Liver (tissue), 8 donors: ENCODE measurements at regions not wholly inside any gene's neighbourhood (a gene's known extent, or its start where the extent isn't known, plus 50 kb on each side); places are given as distances from the start of the nearest gene placed in this dataset.
"Not testable (repeated sequence)": the region's sequence is repeated elsewhere in the genome, so short reads cannot be mapped to it uniquely, and the experiment has no call there.

Source experiments
- DNase-seq: peaks from one replicate; pipeline ENCODE4 v3.0.0-alpha.2; 2017; ENCODE audit warnings: low spot score
- H3K27ac ChIP-seq, 2 donors: one replicate each; pipeline ENCODE4 v1.7.0; 2013; ENCODE audit warnings: inconsistent platforms in 2 of 2, low read length in 2 of 2, control low read depth in 1 of 2, low read depth in 1 of 2, mild to moderate bottlenecking in 1 of 2
- H3K27me3 ChIP-seq, 4 donors: one replicate each; pipeline versions ENCODE4 v1.6.1 to v1.7.0; 2013; ENCODE audit warnings: low read length in 3 of 4, inconsistent platforms in 1 of 4, mild to moderate bottlenecking in 1 of 4, moderate library complexity in 1 of 4; ENCODE audit not compliant: control insufficient read depth in 4 of 4, insufficient read depth in 4 of 4
- H3K36me3 ChIP-seq, 4 donors: one replicate each; pipeline versions ENCODE4 v1.6.1 to v1.7.0; 2013; ENCODE audit warnings: low read length in 3 of 4, mild to moderate bottlenecking in 3 of 4, low read depth in 1 of 4, moderate library complexity in 1 of 4; ENCODE audit not compliant: control insufficient read depth in 4 of 4, insufficient read depth in 3 of 4
- H3K4me1 ChIP-seq, 4 donors: one replicate each; pipeline versions ENCODE4 v1.6.1 to v1.7.0; 2013; ENCODE audit warnings: low read length in 3 of 4, mild to moderate bottlenecking in 3 of 4, moderate library complexity in 1 of 4; ENCODE audit not compliant: control insufficient read depth in 4 of 4, insufficient read depth in 4 of 4
- H3K4me3 ChIP-seq, 3 donors: one replicate each; pipeline versions ENCODE4 v1.6.1 to v1.7.0; 2013; ENCODE audit warnings: low read length in 3 of 3, control low read depth in 1 of 3, low read depth in 1 of 3, mild to moderate bottlenecking in 1 of 3
- H3K9ac ChIP-seq, 2 donors: one replicate each; pipeline ENCODE4 v1.7.0; 2013; ENCODE audit warnings: low read length in 2 of 2, mild to moderate bottlenecking in 2 of 2, moderate library complexity in 2 of 2, control low read depth in 1 of 2, low read depth in 1 of 2
- H3K9me3 ChIP-seq, 4 donors: one replicate each; pipeline versions ENCODE4 v1.6.1 to v1.7.0; 2013; ENCODE audit warnings: low read length in 3 of 4; ENCODE audit not compliant: control insufficient read depth in 4 of 4
- EGR1 ChIP-seq, 2 donors: IDR thresholded peaks; 2 replicates each; pipeline ENCODE4 v1.6.1; 2016 to 2018; ENCODE audit warnings: antibody characterized with exemption in 2 of 2, low read depth in 2 of 2
- FOXA1 ChIP-seq: IDR thresholded peaks from 2 replicates; pipeline ENCODE4 v1.6.1; 2016; ENCODE audit warnings: antibody characterized with exemption
- FOXA2 ChIP-seq: IDR thresholded peaks from 2 replicates; pipeline ENCODE4 v1.6.1; 2016; ENCODE audit warnings: antibody characterized with exemption
- HNF4A ChIP-seq, 2 donors: conservative IDR thresholded peaks; 2 replicates each; pipeline ENCODE4 v1.6.1; 2016; ENCODE audit warnings: antibody characterized with exemption in 2 of 2, mild to moderate bottlenecking in 2 of 2
- HNF4G ChIP-seq: IDR thresholded peaks from 2 replicates; pipeline ENCODE4 v1.6.1; 2016; ENCODE audit warnings: antibody characterized with exemption
- JUND ChIP-seq, 2 donors: IDR thresholded peaks; 2 replicates each; pipeline ENCODE4 v1.6.1; 2016; ENCODE audit warnings: antibody characterized with exemption in 2 of 2
- NR2F2 ChIP-seq: IDR thresholded peaks from 2 replicates; pipeline ENCODE4 v1.6.1; 2016; ENCODE audit warnings: antibody characterized with exemption
- RAD21 ChIP-seq, 2 donors: IDR thresholded peaks; 2 replicates each; pipeline ENCODE4 v1.6.1; 2016; ENCODE audit warnings: antibody characterized with exemption in 2 of 2, mild to moderate bottlenecking in 2 of 2
- RXRA ChIP-seq, 2 donors: IDR thresholded peaks; 2 replicates each; pipeline ENCODE4 v1.6.1; 2017 to 2018; ENCODE audit warnings: antibody characterized with exemption in 2 of 2, mild to moderate bottlenecking in 1 of 2
- SP1 ChIP-seq: IDR thresholded peaks from 2 replicates; pipeline ENCODE4 v1.6.1; 2018; ENCODE audit warnings: antibody characterized with exemption, mild to moderate bottlenecking
- TAF1 ChIP-seq: conservative IDR thresholded peaks from 2 replicates; pipeline ENCODE4 v1.6.1; 2016; ENCODE audit warnings: antibody characterized with exemption, mild to moderate bottlenecking
- YY1 ChIP-seq: IDR thresholded peaks from 2 replicates; pipeline ENCODE4 v1.6.1; 2016; ENCODE audit warnings: antibody characterized with exemption, mild to moderate bottlenecking
- WGBS: extraction: QIAGEN DNeasy Blood & Tissue Kit; methylation state at CpG from one replicate; pipeline ENCODE4 v1.1.7; 2013; 5-methylcytosine and 5-hydroxymethylcytosine counted together
- TF ChIP-seq, protein P1 (sequence below): IDR thresholded peaks from 2 replicates; pipeline ENCODE4 v1.6.1; 2016; ENCODE audit warnings: antibody characterized with exemption
- TF ChIP-seq, protein P2 (sequence below): IDR thresholded peaks from 2 replicates; pipeline ENCODE4 v1.6.1; 2016; ENCODE audit warnings: antibody characterized with exemption, mild to moderate bottlenecking
- TF ChIP-seq, protein P3 (sequence below): IDR thresholded peaks from 2 replicates; pipeline ENCODE4 v1.6.1; 2016; ENCODE audit warnings: antibody characterized with exemption
- TF ChIP-seq, protein P4 (sequence below): fragments of 150-350 bp; IDR thresholded peaks from 2 replicates; pipeline ENCODE4 v1.5.1; 2017; ENCODE audit warnings: improper control_type of control experiment, low read depth, low read length; ENCODE audit not compliant: missing input control
- TF ChIP-seq, protein P5 (sequence below): IDR thresholded peaks from 2 replicates; pipeline ENCODE4 v1.6.1; 2016; ENCODE audit warnings: antibody characterized with exemption
- donor health status: healthy.
- donor health status: healthy.
- donor health status: healthy.
- donor health status: healthy.
- donor health status: healthy.

GRCh38 chr6:167238694-167239467 lies 52.2 kb upstream of the UNC93A start:
- no peaks in the 10 kb centered on the region for H3K27me3 ChIP-seq
- TF ChIP-seq RAD21 (IDR thresholded peaks at IDR 0.05) (no peak), HNF4A (conservative IDR thresholded peaks at IDR 0.05) (peak; percentile 42 to 49)
- no peak overlapping the region for H3K27ac ChIP-seq
- H3K9ac ChIP-seq = no peak overlapping the region
- no peak overlapping the region for H3K4me3 ChIP-seq
- 66% methylated on average over 12 of the region's 12 CpGs for WGBS
- H3K9me3 ChIP-seq = no peaks in the 10 kb centered on the region
- H3K4me1 ChIP-seq = peaks cover 0 to 14% (median 9%) of the 10 kb centered on the region in 4 donors
- H3K36me3 ChIP-seq = no peaks in the 10 kb centered on the region
- no peak for DNase-seq

GRCh38 chr6:167239470-167239869 lies 51.6 kb upstream of the UNC93A start:
- not testable (repeated sequence) for H3K9ac ChIP-seq, DNase-seq, H3K27me3 ChIP-seq, H3K36me3 ChIP-seq, H3K9me3 ChIP-seq, H3K27ac ChIP-seq, H3K4me3 ChIP-seq
- 61% methylated on average over 2 of the region's 2 CpGs for WGBS
- H3K4me1 ChIP-seq = peaks cover 0 to 14% (median 9%) of the 10 kb centered on the region in 4 donors

GRCh38 chr6:167240034-167240541 lies 51.0 kb upstream of the UNC93A start:
- H3K27me3 ChIP-seq = no peaks in the 10 kb centered on the region
- no peak for DNase-seq
- no peaks in the 10 kb centered on the region for H3K9me3 ChIP-seq
- no peak overlapping the region for H3K9ac ChIP-seq
- H3K4me1 ChIP-seq = peaks cover 0 to 13% (median 8%) of the 10 kb centered on the region in 4 donors
- no peak overlapping the region for H3K4me3 ChIP-seq
- H3K27ac ChIP-seq = no peak overlapping the region
- WGBS = 93% methylated on average over 18 of the region's 18 CpGs
- no peak for TF ChIP-seq JUND (IDR thresholded peaks at IDR 0.05)
- TF ChIP-seq FOXA2 = no peak
- no peak for TF ChIP-seq FOXA1
- TF ChIP-seq, protein P1, sequence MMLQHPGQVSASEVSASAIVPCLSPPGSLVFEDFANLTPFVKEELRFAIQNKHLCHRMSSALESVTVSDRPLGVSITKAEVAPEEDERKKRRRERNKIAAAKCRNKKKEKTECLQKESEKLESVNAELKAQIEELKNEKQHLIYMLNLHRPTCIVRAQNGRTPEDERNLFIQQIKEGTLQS = no peak
- TF ChIP-seq YY1 = no peak
- TF ChIP-seq EGR1 (IDR thresholded peaks at IDR 0.05; ENCODE audit: low read depth in 2 of 2) = no peak
- TF ChIP-seq, protein P2, sequence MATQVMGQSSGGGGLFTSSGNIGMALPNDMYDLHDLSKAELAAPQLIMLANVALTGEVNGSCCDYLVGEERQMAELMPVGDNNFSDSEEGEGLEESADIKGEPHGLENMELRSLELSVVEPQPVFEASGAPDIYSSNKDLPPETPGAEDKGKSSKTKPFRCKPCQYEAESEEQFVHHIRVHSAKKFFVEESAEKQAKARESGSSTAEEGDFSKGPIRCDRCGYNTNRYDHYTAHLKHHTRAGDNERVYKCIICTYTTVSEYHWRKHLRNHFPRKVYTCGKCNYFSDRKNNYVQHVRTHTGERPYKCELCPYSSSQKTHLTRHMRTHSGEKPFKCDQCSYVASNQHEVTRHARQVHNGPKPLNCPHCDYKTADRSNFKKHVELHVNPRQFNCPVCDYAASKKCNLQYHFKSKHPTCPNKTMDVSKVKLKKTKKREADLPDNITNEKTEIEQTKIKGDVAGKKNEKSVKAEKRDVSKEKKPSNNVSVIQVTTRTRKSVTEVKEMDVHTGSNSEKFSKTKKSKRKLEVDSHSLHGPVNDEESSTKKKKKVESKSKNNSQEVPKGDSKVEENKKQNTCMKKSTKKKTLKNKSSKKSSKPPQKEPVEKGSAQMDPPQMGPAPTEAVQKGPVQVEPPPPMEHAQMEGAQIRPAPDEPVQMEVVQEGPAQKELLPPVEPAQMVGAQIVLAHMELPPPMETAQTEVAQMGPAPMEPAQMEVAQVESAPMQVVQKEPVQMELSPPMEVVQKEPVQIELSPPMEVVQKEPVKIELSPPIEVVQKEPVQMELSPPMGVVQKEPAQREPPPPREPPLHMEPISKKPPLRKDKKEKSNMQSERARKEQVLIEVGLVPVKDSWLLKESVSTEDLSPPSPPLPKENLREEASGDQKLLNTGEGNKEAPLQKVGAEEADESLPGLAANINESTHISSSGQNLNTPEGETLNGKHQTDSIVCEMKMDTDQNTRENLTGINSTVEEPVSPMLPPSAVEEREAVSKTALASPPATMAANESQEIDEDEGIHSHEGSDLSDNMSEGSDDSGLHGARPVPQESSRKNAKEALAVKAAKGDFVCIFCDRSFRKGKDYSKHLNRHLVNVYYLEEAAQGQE = no peak
- TF ChIP-seq, protein P3, sequence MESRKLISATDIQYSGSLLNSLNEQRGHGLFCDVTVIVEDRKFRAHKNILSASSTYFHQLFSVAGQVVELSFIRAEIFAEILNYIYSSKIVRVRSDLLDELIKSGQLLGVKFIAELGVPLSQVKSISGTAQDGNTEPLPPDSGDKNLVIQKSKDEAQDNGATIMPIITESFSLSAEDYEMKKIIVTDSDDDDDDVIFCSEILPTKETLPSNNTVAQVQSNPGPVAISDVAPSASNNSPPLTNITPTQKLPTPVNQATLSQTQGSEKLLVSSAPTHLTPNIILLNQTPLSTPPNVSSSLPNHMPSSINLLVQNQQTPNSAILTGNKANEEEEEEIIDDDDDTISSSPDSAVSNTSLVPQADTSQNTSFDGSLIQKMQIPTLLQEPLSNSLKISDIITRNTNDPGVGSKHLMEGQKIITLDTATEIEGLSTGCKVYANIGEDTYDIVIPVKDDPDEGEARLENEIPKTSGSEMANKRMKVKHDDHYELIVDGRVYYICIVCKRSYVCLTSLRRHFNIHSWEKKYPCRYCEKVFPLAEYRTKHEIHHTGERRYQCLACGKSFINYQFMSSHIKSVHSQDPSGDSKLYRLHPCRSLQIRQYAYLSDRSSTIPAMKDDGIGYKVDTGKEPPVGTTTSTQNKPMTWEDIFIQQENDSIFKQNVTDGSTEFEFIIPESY = no peak
- TF ChIP-seq NR2F2 = no peak
- TF ChIP-seq, protein P4, sequence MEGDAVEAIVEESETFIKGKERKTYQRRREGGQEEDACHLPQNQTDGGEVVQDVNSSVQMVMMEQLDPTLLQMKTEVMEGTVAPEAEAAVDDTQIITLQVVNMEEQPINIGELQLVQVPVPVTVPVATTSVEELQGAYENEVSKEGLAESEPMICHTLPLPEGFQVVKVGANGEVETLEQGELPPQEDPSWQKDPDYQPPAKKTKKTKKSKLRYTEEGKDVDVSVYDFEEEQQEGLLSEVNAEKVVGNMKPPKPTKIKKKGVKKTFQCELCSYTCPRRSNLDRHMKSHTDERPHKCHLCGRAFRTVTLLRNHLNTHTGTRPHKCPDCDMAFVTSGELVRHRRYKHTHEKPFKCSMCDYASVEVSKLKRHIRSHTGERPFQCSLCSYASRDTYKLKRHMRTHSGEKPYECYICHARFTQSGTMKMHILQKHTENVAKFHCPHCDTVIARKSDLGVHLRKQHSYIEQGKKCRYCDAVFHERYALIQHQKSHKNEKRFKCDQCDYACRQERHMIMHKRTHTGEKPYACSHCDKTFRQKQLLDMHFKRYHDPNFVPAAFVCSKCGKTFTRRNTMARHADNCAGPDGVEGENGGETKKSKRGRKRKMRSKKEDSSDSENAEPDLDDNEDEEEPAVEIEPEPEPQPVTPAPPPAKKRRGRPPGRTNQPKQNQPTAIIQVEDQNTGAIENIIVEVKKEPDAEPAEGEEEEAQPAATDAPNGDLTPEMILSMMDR = no peak
- no peak for TF ChIP-seq TAF1
- no peak for TF ChIP-seq HNF4G
- TF ChIP-seq RXRA (IDR thresholded peaks at IDR 0.05) = no peak
- no peak for TF ChIP-seq HNF4A (conservative IDR thresholded peaks at IDR 0.05)
- no peak for TF ChIP-seq SP1
- no peak for TF ChIP-seq RAD21 (IDR thresholded peaks at IDR 0.05)
- TF ChIP-seq, protein P5, sequence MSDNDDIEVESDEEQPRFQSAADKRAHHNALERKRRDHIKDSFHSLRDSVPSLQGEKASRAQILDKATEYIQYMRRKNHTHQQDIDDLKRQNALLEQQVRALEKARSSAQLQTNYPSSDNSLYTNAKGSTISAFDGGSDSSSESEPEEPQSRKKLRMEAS = no peak
- no peaks in the 10 kb centered on the region for H3K36me3 ChIP-seq
